Left lung (tissue), 4 donors: ENCODE measurements at regions not wholly inside any gene's neighbourhood (a gene's known extent, or its start where the extent isn't known, plus 50 kb on each side); places are given as distances from the start of the nearest gene placed in this dataset.

ENCODE experiments used
- ATAC-seq: fragments of 200-7000 bp; cut with Tn5 transposase; one replicate; pipeline ENCODE4 v1.9.1; 2020; ENCODE audit warnings: moderate library complexity
- DNase-seq, 4 donors: peaks; one replicate each; pipeline ENCODE4 v3.0.0-alpha.2; 2013 to 2020
- H3K27ac ChIP-seq, 2 donors: fragments of 200-600 bp; sonication (generic) in 1 of 2; one replicate each; pipeline versions ENCODE4 v1.5.0 to v1.8.0; 2020 to 2021
- H3K27me3 ChIP-seq, 2 donors: fragments of 200-600 bp; sonication (generic) in 1 of 2; one replicate each; pipeline versions ENCODE4 v1.5.0 to v1.8.0; 2020 to 2021
- H3K36me3 ChIP-seq, 2 donors: fragments of 200-600 bp; sonication (generic) in 1 of 2; one replicate each; pipeline versions ENCODE4 v1.5.0 to v1.8.0; 2020 to 2021
- H3K4me1 ChIP-seq, 2 donors: fragments of 200-600 bp; one replicate each; pipeline ENCODE4 v1.8.0; 2021
- H3K4me3 ChIP-seq, 2 donors: fragments of 200-600 bp; sonication (generic) in 1 of 2; one replicate each; pipeline versions ENCODE4 v1.5.0 to v1.8.0; 2020 to 2021; ENCODE audit warnings: mild to moderate bottlenecking in 1 of 2
- H3K9me3 ChIP-seq, 2 donors: fragments of 200-600 bp; sonication (generic) in 1 of 2; one replicate each; pipeline versions ENCODE4 v1.5.0 to v1.8.0; 2020 to 2021
- intact Hi-C, 2 donors: fragments of 100-400 bp; cut with DNase I; formaldehyde crosslinking; loops; one replicate each; pipeline versions ENCODE4 v1.11.2 to v1.14.2; 2022
- TF ChIP-seq, protein P1 (sequence below), 2 donors: fragments of 200-600 bp; sonication (generic) in 1 of 2; IDR thresholded peaks; one replicate each; pipeline versions ENCODE4 v1.5.0 to v1.8.0; 2021; ENCODE audit warnings: antibody characterized with exemption in 2 of 2
- donor health status: DM: no; HTN: yes; CAD: no.
- donor health status: DM: no; HTN: no; CAD: no.

DNA sequence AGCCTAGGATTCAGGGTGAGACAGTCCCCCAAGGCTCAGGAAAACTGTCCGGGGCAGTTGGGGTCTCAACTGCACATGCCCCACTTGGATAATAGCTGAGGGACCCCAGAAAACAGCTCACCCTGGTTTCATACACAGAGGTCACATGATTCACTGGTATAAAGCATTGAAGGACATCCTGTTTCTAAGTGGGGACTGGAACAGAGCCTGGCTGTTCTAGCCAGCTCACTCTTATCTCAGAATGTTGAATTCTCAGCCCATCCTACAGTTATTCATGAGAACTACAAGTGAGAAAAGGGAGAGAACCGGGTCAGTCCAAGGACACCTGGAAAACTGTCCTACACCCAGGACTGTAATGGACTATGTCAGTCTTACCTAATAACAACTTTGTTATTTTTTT is 170.9 kb downstream of the FGF1 start:
- Histone ChIP-seq H3K4me1 (peaks cover 0 to 4% of the 10 kb centered on the region in 2 donors), H3K36me3 (no peaks in the 10 kb centered on the region), H3K27me3 (no peaks in the 10 kb centered on the region), H3K4me3 (no peak overlapping the region), H3K9me3 (peaks cover 0 to 5% of the 10 kb centered on the region in 2 donors), H3K27ac (no peak overlapping the region)
- intact Hi-C loops: no loop called here
- ATAC-seq (no peak), DNase-seq (no peak)
- TF ChIP-seq, protein P1, sequence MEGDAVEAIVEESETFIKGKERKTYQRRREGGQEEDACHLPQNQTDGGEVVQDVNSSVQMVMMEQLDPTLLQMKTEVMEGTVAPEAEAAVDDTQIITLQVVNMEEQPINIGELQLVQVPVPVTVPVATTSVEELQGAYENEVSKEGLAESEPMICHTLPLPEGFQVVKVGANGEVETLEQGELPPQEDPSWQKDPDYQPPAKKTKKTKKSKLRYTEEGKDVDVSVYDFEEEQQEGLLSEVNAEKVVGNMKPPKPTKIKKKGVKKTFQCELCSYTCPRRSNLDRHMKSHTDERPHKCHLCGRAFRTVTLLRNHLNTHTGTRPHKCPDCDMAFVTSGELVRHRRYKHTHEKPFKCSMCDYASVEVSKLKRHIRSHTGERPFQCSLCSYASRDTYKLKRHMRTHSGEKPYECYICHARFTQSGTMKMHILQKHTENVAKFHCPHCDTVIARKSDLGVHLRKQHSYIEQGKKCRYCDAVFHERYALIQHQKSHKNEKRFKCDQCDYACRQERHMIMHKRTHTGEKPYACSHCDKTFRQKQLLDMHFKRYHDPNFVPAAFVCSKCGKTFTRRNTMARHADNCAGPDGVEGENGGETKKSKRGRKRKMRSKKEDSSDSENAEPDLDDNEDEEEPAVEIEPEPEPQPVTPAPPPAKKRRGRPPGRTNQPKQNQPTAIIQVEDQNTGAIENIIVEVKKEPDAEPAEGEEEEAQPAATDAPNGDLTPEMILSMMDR (IDR thresholded peaks at IDR 0.05): no peak

DNA sequence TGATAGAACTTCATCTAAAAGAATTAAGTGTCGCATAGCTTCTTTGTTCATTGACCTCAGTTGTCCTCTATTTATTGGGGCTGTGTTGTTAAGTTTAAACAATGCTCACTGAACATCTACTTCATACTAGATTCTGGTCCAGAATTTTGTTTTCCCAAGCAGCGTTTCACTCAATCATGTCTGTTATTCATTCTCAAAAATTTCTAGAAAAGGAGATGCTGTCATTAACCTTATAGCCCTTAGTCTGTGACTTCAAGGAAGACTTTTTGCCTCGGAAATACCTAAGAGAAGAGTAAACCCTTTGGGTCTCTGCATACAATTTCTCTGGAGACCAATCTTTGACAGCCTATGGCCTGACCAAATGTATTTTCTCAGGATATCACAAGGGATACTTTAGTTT is 171.7 kb downstream of the FGF1 start:
- DNase-seq: no peak
- TF ChIP-seq, protein P1 (IDR thresholded peaks at IDR 0.05): no peak
- peaks cover 0 to 4% of the 10 kb centered on the region in 2 donors for H3K4me1 ChIP-seq
- H3K27ac ChIP-seq: no peak overlapping the region
- intact Hi-C loops: no loop called here
- peaks cover 0 to 5% of the 10 kb centered on the region in 2 donors for H3K9me3 ChIP-seq
- no peak overlapping the region for H3K4me3 ChIP-seq
- H3K36me3 ChIP-seq: no peaks in the 10 kb centered on the region
- H3K27me3 ChIP-seq: no peaks in the 10 kb centered on the region
- ATAC-seq: no peak

DNA sequence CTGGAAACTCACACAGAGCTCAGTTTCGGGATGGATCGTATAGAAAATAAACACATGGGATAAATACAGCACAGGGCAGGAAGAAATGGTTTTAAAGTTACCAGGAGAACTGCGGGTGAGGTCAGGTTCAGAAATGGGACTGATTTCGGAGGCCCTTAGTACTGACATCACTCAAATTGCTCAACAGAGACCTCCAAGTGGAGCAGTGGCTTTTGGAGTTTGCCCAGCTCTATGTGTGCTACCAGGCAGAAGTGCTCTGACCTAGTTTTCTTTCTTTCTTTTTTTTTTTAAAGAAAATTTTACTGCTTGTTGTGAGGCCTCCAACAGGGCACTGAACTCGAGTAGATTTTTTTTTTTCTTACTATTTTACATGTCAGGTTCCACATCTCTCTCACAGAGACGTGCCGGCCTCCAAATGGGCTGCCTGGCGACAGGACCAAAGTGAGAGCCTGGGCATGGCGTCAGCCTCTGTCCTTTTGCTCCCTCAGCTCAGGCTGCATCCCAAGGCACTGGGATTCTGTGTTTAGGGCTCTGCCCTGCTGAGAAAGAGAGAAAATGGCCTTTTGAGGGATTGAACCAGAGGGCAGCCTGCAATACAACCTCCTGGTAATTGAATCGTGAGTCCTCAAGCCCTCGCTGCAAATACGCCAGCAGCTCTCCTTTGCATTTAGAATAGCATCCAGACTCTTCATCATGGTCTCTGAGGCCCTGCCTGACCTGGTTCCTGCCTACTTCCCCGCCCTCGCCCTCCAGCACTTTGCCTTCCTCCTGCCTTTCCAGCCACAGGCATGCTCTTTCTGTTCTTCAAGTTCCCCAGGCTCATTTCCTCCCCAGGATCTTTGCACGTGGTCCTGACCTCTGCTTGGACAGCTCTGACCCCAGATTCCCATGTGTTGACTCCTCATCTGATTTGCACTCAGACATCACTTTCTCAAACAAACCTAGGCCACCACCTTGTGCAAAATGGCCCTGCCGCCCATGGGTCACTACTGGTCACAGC is 173.5 kb downstream of the FGF1 start:
- TF ChIP-seq, protein P1 (IDR thresholded peaks at IDR 0.05): no peak
- H3K9me3 ChIP-seq: peaks cover 0 to 5% of the 10 kb centered on the region in 2 donors
- DNase-seq: peak in 2 of 4 donors; percentile 15 to 48
- ATAC-seq: peak; percentile 63
- no peaks in the 10 kb centered on the region for H3K27me3 ChIP-seq
- H3K4me3 ChIP-seq: no peak overlapping the region
- no peaks in the 10 kb centered on the region for H3K36me3 ChIP-seq
- H3K27ac ChIP-seq: peak overlapping the region in 1 of 2 donors; percentile 48
- peaks cover 0 to 10% of the 10 kb centered on the region in 2 donors for H3K4me1 ChIP-seq
- intact Hi-C loops: no loop called here

DNA sequence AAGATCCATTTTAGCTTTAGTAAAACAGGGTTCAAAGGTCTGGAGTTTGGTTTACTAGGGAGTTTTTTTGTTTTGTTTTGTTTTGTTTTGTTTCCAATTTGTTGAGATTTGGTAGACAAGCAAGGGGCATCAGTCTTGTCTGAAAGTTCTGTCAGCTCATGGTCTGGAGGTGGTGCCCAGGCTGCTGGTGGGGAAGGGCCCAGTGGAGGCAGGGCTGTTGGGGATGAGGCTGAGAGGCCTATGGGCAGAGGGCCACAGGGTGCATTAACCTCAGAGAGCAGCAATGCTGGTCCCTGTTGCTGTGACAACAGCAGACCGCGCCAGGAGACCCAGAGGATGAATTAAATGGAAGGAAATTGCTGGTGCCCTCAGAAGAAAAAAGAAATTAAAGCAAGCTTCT is 174.5 kb downstream of the FGF1 start:
- H3K27ac ChIP-seq: no peak overlapping the region
- no peak overlapping the region for H3K4me3 ChIP-seq
- H3K4me1 ChIP-seq: peaks cover 0 to 10% of the 10 kb centered on the region in 2 donors
- no peaks in the 10 kb centered on the region for H3K36me3 ChIP-seq
- H3K27me3 ChIP-seq: no peaks in the 10 kb centered on the region
- no peak for ATAC-seq
- intact Hi-C loops: no loop called here
- DNase-seq: no peak
- TF ChIP-seq, protein P1 (IDR thresholded peaks at IDR 0.05): no peak
- H3K9me3 ChIP-seq: no peaks in the 10 kb centered on the region

DNA sequence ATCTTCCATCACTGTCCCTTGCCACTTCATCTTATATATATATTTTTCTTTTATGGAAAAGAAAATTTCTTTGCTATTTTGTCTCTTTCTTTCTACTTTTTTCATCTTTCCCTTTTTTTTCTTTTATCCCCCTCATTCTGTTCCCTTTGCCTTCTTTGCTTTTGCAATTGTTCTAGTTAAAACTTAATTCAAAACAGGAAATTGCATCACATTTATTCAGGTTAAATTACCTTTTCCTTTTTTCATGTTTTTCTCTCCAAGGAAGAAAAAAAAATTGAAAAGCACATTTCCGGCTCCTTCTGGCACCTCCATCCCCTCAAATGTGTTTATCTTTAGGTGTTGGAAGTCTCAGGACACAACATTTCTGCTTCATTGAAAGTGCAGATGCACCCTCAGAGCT is 176.9 kb downstream of the FGF1 start:
- no peak overlapping the region for H3K4me3 ChIP-seq
- no peaks in the 10 kb centered on the region for H3K27me3 ChIP-seq
- peaks cover 0 to 10% of the 10 kb centered on the region in 2 donors for H3K4me1 ChIP-seq
- intact Hi-C loops: no loop called here
- no peak overlapping the region for H3K27ac ChIP-seq
- ATAC-seq (no peak), DNase-seq (no peak)
- no peaks in the 10 kb centered on the region for H3K36me3 ChIP-seq
- TF ChIP-seq, protein P1 (IDR thresholded peaks at IDR 0.05): no peak
- no peaks in the 10 kb centered on the region for H3K9me3 ChIP-seq
